DOHH2 (cell line): ENCODE measurements at regions not wholly inside any gene's neighbourhood (a gene's known extent, or its start where the extent isn't known, plus 50 kb on each side); places are given as distances from the start of the nearest gene placed in this dataset.

Experiments
- H3F3A ChIP-seq: fragments of 200-600 bp; sonication (generic), shearing (Covaris generic); 2 replicates; pipeline ENCODE4 v1.6.0; 2016; ENCODE audit warnings: antibody characterized with exemption, mild to moderate bottlenecking; ENCODE audit not compliant: control insufficient read depth, insufficient read depth
- H3K27ac ChIP-seq: fragments of 200-600 bp; sonication (generic); 2 replicates; pipeline ENCODE4 v1.5.1; 2014; ENCODE audit warnings: low read depth, mild to moderate bottlenecking, low read length, moderate library complexity
- H3K27me3 ChIP-seq: fragments of 200-600 bp; sonication (generic); 2 replicates; pipeline ENCODE4 v1.6.1; 2014; ENCODE audit warnings: mild to moderate bottlenecking, low read length, mixed read lengths; ENCODE audit not compliant: control insufficient read depth
- H3K36me3 ChIP-seq: fragments of 200-600 bp; sonication (generic); 2 replicates; pipeline ENCODE4 v1.6.1; 2014; ENCODE audit warnings: mild to moderate bottlenecking, low read length, moderate library complexity, mixed read lengths; ENCODE audit not compliant: control insufficient read depth
- H3K4me1 ChIP-seq: fragments of 200-600 bp; sonication (generic); 2 replicates; pipeline ENCODE4 v1.6.1; 2014; ENCODE audit warnings: mild to moderate bottlenecking, low read length, mixed read lengths; ENCODE audit not compliant: control insufficient read depth
- H3K4me2 ChIP-seq: fragments of 200-600 bp; sonication (generic); 2 replicates; pipeline ENCODE4 v1.6.0; 2014; ENCODE audit warnings: mild to moderate bottlenecking, low read length, moderate library complexity
- H3K4me3 ChIP-seq: fragments of 200-600 bp; sonication (generic); 2 replicates; pipeline ENCODE4 v1.5.1; 2014; ENCODE audit warnings: mild to moderate bottlenecking, low read length, mixed read lengths
- H3K79me2 ChIP-seq: fragments of 200-600 bp; sonication (generic); 2 replicates; pipeline ENCODE4 v1.6.1; 2014; ENCODE audit warnings: mild to moderate bottlenecking, low read length, mixed read lengths; ENCODE audit not compliant: control insufficient read depth
- H3K9me2 ChIP-seq: fragments of 200-600 bp; sonication (generic); replicated peaks from 2 replicates; pipeline ENCODE4 v1.6.1; 2014; ENCODE audit warnings: mild to moderate bottlenecking, low read length, mixed read lengths; ENCODE audit not compliant: control insufficient read depth
- H3K9me3 ChIP-seq: fragments of 200-600 bp; sonication (generic); 2 replicates; pipeline ENCODE4 v1.6.1; 2014; ENCODE audit warnings: antibody characterized with exemption, low read length, mixed read lengths; ENCODE audit not compliant: control insufficient read depth, insufficient read depth
- H4K20me1 ChIP-seq: fragments of 200-600 bp; sonication (generic); 2 replicates; pipeline ENCODE4 v1.6.0; 2014; ENCODE audit warnings: low read depth, mild to moderate bottlenecking, antibody characterized with exemption, low read length, moderate library complexity; ENCODE audit not compliant: control insufficient read depth, insufficient read depth
- CTCF ChIP-seq: fragments of 200-600 bp; sonication (generic); IDR thresholded peaks from one replicate; pipeline ENCODE4 v1.5.1; 2014; ENCODE audit warnings: antibody characterized with exemption, mild to moderate bottlenecking, low read depth, low read length; ENCODE audit not compliant: poor library complexity, severe bottlenecking
- EZH2phosphoT487 ChIP-seq: fragments of 200-600 bp; sonication (generic); IDR thresholded peaks from 2 replicates; pipeline ENCODE4 v1.6.1; 2017; ENCODE audit warnings: borderline replicate concordance, mild to moderate bottlenecking, antibody characterized with exemption, low read length, moderate library complexity, mixed read lengths

GRCh38 chr15:93882779-93883178 is 348.6 kb upstream of the MCTP2 start:
- H3K79me2 ChIP-seq: no peaks in the 10 kb centered on the region
- H3K9me3 ChIP-seq: no peaks in the 10 kb centered on the region
- TF ChIP-seq CTCF (no peak), EZH2phosphoT487 (no peak)
- no peaks in the 10 kb centered on the region for H3K27me3 ChIP-seq
- H3K4me3 ChIP-seq: no peak overlapping the region
- H3K4me1 ChIP-seq: no peaks in the 10 kb centered on the region
- no peaks in the 10 kb centered on the region for H3K9me2 ChIP-seq
- no peaks in the 10 kb centered on the region for H4K20me1 ChIP-seq
- H3K36me3 ChIP-seq: no peaks in the 10 kb centered on the region
- H3K4me2 ChIP-seq: no peak overlapping the region
- no peaks in the 10 kb centered on the region for H3F3A ChIP-seq
- H3K27ac ChIP-seq: no peak overlapping the region

DNA sequence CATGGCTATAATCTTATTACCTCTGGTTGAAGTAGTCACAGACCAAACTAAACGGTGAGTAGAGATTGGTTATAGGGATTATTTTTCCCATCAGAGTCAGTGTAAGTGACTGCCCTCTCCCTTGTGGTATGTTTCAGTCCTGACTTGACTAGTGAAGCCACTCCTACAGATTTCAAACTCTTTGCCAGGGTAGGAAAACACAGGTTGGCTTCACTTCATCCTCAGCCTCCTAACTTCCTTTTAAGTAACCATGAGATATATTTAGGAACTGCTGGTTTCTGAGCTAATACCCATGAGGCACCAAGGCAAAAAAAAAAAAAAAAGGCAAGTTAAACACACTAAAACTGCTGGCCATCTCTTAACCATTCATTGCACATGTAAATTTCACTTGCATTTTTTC is 349.2 kb upstream of the MCTP2 start:
- no peaks in the 10 kb centered on the region for H3K79me2 ChIP-seq
- H3K4me3 ChIP-seq: no peak overlapping the region
- H3K4me1 ChIP-seq: no peaks in the 10 kb centered on the region
- H3K27me3 ChIP-seq: no peaks in the 10 kb centered on the region
- no peak overlapping the region for H3K27ac ChIP-seq
- TF ChIP-seq CTCF (no peak), EZH2phosphoT487 (no peak)
- no peaks in the 10 kb centered on the region for H3K9me2 ChIP-seq
- no peaks in the 10 kb centered on the region for H4K20me1 ChIP-seq
- H3K4me2 ChIP-seq: no peak overlapping the region
- no peaks in the 10 kb centered on the region for H3F3A ChIP-seq
- no peaks in the 10 kb centered on the region for H3K9me3 ChIP-seq
- H3K36me3 ChIP-seq: no peaks in the 10 kb centered on the region

DNA sequence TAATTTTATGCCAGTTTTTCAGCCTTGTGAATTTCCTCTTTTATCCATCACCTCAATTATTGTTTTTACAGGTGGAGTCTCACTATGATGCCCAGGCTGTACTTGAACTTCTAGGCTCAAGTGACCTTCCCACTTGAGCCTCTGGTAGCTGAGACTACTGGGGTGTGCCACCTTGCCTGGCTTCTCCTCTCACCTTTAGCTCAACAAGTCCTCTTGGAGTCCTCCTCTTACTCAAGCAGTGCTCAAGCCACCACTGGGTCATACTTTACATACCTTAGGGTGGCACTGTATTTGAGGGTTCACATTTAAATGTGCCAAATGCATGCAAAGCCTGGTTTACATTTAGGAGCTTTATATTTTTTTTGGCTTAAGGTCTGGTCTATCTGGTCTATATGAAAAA is 350.1 kb upstream of the MCTP2 start:
- Histone ChIP-seq H3K4me2 (no peak overlapping the region), H3K79me2 (no peaks in the 10 kb centered on the region), H3K9me3 (no peaks in the 10 kb centered on the region), H4K20me1 (no peaks in the 10 kb centered on the region), H3F3A (no peaks in the 10 kb centered on the region), H3K27me3 (no peaks in the 10 kb centered on the region), H3K4me1 (no peaks in the 10 kb centered on the region), H3K27ac (no peak overlapping the region), H3K4me3 (no peak overlapping the region), H3K9me2 (no peaks in the 10 kb centered on the region), H3K36me3 (no peaks in the 10 kb centered on the region)
- TF ChIP-seq CTCF: no peak
- no peak for TF ChIP-seq EZH2phosphoT487

DNA sequence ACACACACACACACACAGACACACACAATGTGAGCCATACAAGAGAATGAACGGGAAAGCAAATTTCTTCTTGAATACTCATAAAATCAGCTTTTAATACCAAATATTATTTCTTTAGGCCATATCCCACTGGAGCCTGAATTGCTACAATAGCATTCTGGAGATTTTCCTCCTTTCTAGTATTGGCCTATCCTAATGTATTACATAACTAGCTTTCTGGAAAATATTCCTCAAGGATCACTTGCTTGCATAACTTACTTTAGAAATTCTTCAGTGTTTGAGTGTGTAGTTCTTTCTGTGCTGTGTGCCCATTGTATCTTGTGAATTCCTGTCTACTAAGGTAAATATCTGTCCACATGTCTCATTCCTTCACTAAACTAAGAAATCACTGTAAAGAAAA is 351.0 kb upstream of the MCTP2 start:
- H3K79me2 ChIP-seq: no peaks in the 10 kb centered on the region
- no peaks in the 10 kb centered on the region for H3F3A ChIP-seq
- H3K9me3 ChIP-seq: no peaks in the 10 kb centered on the region
- H3K36me3 ChIP-seq: no peaks in the 10 kb centered on the region
- TF ChIP-seq CTCF (no peak), EZH2phosphoT487 (no peak)
- no peaks in the 10 kb centered on the region for H3K4me1 ChIP-seq
- H3K4me2 ChIP-seq: no peak overlapping the region
- H3K27ac ChIP-seq: no peak overlapping the region
- no peak overlapping the region for H3K4me3 ChIP-seq
- H3K9me2 ChIP-seq: no peaks in the 10 kb centered on the region
- H4K20me1 ChIP-seq: no peaks in the 10 kb centered on the region
- no peaks in the 10 kb centered on the region for H3K27me3 ChIP-seq
